ENCODE measurements at regions not wholly inside any gene's neighbourhood (a gene's known extent, or its start where the extent isn't known, plus 50 kb on each side); places are given as distances from the start of the nearest gene placed in this dataset.

GRCh38 chr6:14031516-14031915, 86.1 kb upstream of the CD83 start:
- no peak overlapping the region for H3K4me3 ChIP-seq
- H3K4me1 ChIP-seq (replicated peaks in 1 of 2) = no peaks in the 10 kb centered on the region
- in situ Hi-C loops (cut with MboI; ENCODE audit: low pct_unique_long_range_greater_than_20kb in 2 of 9, low sequenced_read_pairs in 9 of 9, unreplicated experiment in 9 of 9) = no loop called here
- H3K27ac ChIP-seq = no peak overlapping the region
- WGBS, 10 experiments = 33 to 83% (median 72%) methylated on average over 1 to 2 of the region's 4 CpGs; no CpG with 5 or more reads in 4 of the 10 experiments
- ATAC-seq (replicated peaks in 6 of 8) = no peak

GRCh38 chr6:14035071-14035847, 82.3 kb upstream of the CD83 start:
- no peak overlapping the region for H3K4me3 ChIP-seq
- ATAC-seq (replicated peaks in 6 of 8) = peak in 3 of 8 experiments; percentile 19 to 55 (median 24)
- no peak overlapping the region for H3K27ac ChIP-seq
- in situ Hi-C loops (cut with MboI; ENCODE audit: low pct_unique_long_range_greater_than_20kb in 2 of 9, low sequenced_read_pairs in 9 of 9, unreplicated experiment in 9 of 9) = no loop called here
- peaks cover 12 to 14% of the 10 kb centered on the region in 2 donors for H3K4me1 ChIP-seq (replicated peaks in 1 of 2)
- WGBS, 10 experiments = 0 to 100% (median 72%) methylated on average over 1 to 11 of the region's 14 CpGs

- Histone ChIP-seq H3K4me3 (no peak overlapping the region), H3K4me1 (replicated peaks in 1 of 2) (peaks cover 12 to 14% of the 10 kb centered on the region in 2 donors), H3K27ac (no peak overlapping the region)
- in situ Hi-C loops (cut with MboI; ENCODE audit: low pct_unique_long_range_greater_than_20kb in 2 of 9, low sequenced_read_pairs in 9 of 9, unreplicated experiment in 9 of 9) = no loop called here
- 0 to 100% (median 40%) methylated on average over 1 to 3 of the region's 3 CpGs; no CpG with 5 or more reads in 1 of the 10 experiments for WGBS, 10 experiments
- peak in 3 of 8 experiments; percentile 66 to 95 (median 67) for ATAC-seq (replicated peaks in 6 of 8)
These were observed 81.7 kb upstream of the CD83 start for GRCh38 chr6:14035874-14036273.

GRCh38 chr6:14036911-14037310, 80.7 kb upstream of the CD83 start:
- 26 to 100% (median 76%) methylated on average over 1 to 4 of the region's 4 CpGs for WGBS, 10 experiments
- ATAC-seq (replicated peaks in 6 of 8) = no peak
- Histone ChIP-seq H3K4me1 (replicated peaks in 1 of 2) (peaks cover 12 to 14% of the 10 kb centered on the region in 2 donors), H3K4me3 (no peak overlapping the region), H3K27ac (no peak overlapping the region)
- in situ Hi-C loops (cut with MboI; ENCODE audit: low pct_unique_long_range_greater_than_20kb in 2 of 9, low sequenced_read_pairs in 9 of 9, unreplicated experiment in 9 of 9) = no loop called here

- 46 to 100% (median 67%) methylated on average over 1 to 10 of the region's 12 CpGs; no CpG with 5 or more reads in 1 of the 10 experiments for WGBS, 10 experiments
- in situ Hi-C loops (cut with MboI; ENCODE audit: low pct_unique_long_range_greater_than_20kb in 2 of 9, low sequenced_read_pairs in 9 of 9, unreplicated experiment in 9 of 9) = no loop called here
- Histone ChIP-seq H3K4me3 (no peak overlapping the region), H3K27ac (no peak overlapping the region), H3K4me1 (replicated peaks in 1 of 2) (peaks cover 12 to 14% of the 10 kb centered on the region in 2 donors)
- peak in 4 of 8 experiments; percentile 32 to 69 (median 50) for ATAC-seq (replicated peaks in 6 of 8)
These were observed 79.9 kb upstream of the CD83 start for GRCh38 chr6:14037402-14038277.

GRCh38 chr6:14038467-14039437, 78.8 kb upstream of the CD83 start:
- in situ Hi-C loops (cut with MboI; ENCODE audit: low pct_unique_long_range_greater_than_20kb in 2 of 9, low sequenced_read_pairs in 9 of 9, unreplicated experiment in 9 of 9) = no loop called here
- 20 to 59% (median 40%) methylated on average over 2 to 8 of the region's 8 CpGs for WGBS, 10 experiments
- Histone ChIP-seq H3K4me3 (no peak overlapping the region), H3K27ac (no peak overlapping the region), H3K4me1 (replicated peaks in 1 of 2) (peaks cover 12 to 14% of the 10 kb centered on the region in 2 donors)
- peak; percentile 11 to 98 (median 87) for ATAC-seq (replicated peaks in 6 of 8)

GRCh38 chr6:14040042-14040441, 77.5 kb upstream of the CD83 start:
- ATAC-seq (replicated peaks in 6 of 8) = no peak
- peaks cover 12 to 14% of the 10 kb centered on the region in 2 donors for H3K4me1 ChIP-seq (replicated peaks in 1 of 2)
- H3K27ac ChIP-seq = no peak overlapping the region
- in situ Hi-C loops (cut with MboI; ENCODE audit: low pct_unique_long_range_greater_than_20kb in 2 of 9, low sequenced_read_pairs in 9 of 9, unreplicated experiment in 9 of 9) = no loop called here
- H3K4me3 ChIP-seq = no peak overlapping the region

- no peak overlapping the region for H3K4me3 ChIP-seq
- ATAC-seq (replicated peaks in 6 of 8) = peak in 4 of 8 experiments; percentile 48 to 88 (median 77)
- H3K4me1 ChIP-seq (replicated peaks in 1 of 2) = peaks cover 0 to 7% of the 10 kb centered on the region in 2 donors
- WGBS, 10 experiments = 0 to 100% (median 22%) methylated on average over 1 to 8 of the region's 8 CpGs; no CpG with 5 or more reads in 1 of the 10 experiments
- in situ Hi-C loops (cut with MboI; ENCODE audit: low pct_unique_long_range_greater_than_20kb in 2 of 9, low sequenced_read_pairs in 9 of 9, unreplicated experiment in 9 of 9) = no loop called here
- H3K27ac ChIP-seq = no peak overlapping the region
These were observed 71.0 kb upstream of the CD83 start for GRCh38 chr6:14046476-14047068.

- 59 to 100% (median 73%) methylated on average over 2 to 5 of the region's 5 CpGs; no CpG with 5 or more reads in 1 of the 10 experiments for WGBS, 10 experiments
- Histone ChIP-seq H3K4me3 (no peak overlapping the region), H3K4me1 (replicated peaks in 1 of 2) (peaks cover 0 to 7% of the 10 kb centered on the region in 2 donors), H3K27ac (no peak overlapping the region)
- in situ Hi-C loops (cut with MboI; ENCODE audit: low pct_unique_long_range_greater_than_20kb in 2 of 9, low sequenced_read_pairs in 9 of 9, unreplicated experiment in 9 of 9) = no loop called here
- ATAC-seq (replicated peaks in 6 of 8) = no peak
These were observed 70.3 kb upstream of the CD83 start for GRCh38 chr6:14047151-14047740.

- 0 to 80% (median 48%) methylated on average over 1 to 3 of the region's 3 CpGs; no CpG with 5 or more reads in 3 of the 10 experiments for WGBS, 10 experiments
- Histone ChIP-seq H3K4me3 (no peak overlapping the region), H3K4me1 (replicated peaks in 1 of 2) (peaks cover 0 to 7% of the 10 kb centered on the region in 2 donors), H3K27ac (no peak overlapping the region)
- ATAC-seq (replicated peaks in 6 of 8) = peak in 5 of 8 experiments; percentile 74 to 94 (median 75)
- in situ Hi-C loops (cut with MboI; ENCODE audit: low pct_unique_long_range_greater_than_20kb in 2 of 9, low sequenced_read_pairs in 9 of 9, unreplicated experiment in 9 of 9) = no loop called here
These were observed 68.7 kb upstream of the CD83 start for GRCh38 chr6:14048837-14049236.

- in situ Hi-C loops (cut with MboI; ENCODE audit: low pct_unique_long_range_greater_than_20kb in 2 of 9, low sequenced_read_pairs in 9 of 9, unreplicated experiment in 9 of 9) = loop anchor here in 8 of 9 experiments (10.0 to 25.0 kb wide), 5 partner anchors 139 to 714 kb away; partner anchors contain the start of genes RNF182 (in 4 of the 8) and TBC1D7 (in 3 of the 8)
- Histone ChIP-seq H3K4me3 (no peak overlapping the region), H3K4me1 (replicated peaks in 1 of 2) (peaks cover 0 to 7% of the 10 kb centered on the region in 2 donors), H3K27ac (no peak overlapping the region)
- WGBS, 10 experiments = 43 to 100% (median 71%) methylated on average over 1 to 2 of the region's 2 CpGs; no CpG with 5 or more reads in 5 of the 10 experiments
- peak in 1 of 8 experiments; percentile 12 for ATAC-seq (replicated peaks in 6 of 8)
These were observed 66.2 kb upstream of the CD83 start for GRCh38 chr6:14051355-14051754.

All from motor neuron (in vitro differentiated cells).